ENCODE measurements at regions not wholly inside any gene's neighbourhood (a gene's known extent, or its start where the extent isn't known, plus 50 kb on each side); places are given as distances from the start of the nearest gene placed in this dataset.

- Histone ChIP-seq H3K4me3 (ENCODE audit: insufficient read depth, low read depth, low read length) (no peak overlapping the region), H3K27me3 (ENCODE audit: control insufficient read depth, insufficient read depth, low read length) (no peaks in the 10 kb centered on the region; the same call in 1 of the 2 replicates), H3K36me3 (replicated peaks; ENCODE audit: control insufficient read depth, insufficient read depth, low read length) (no peaks in the 10 kb centered on the region)
- no peak for DNase-seq
These were observed 117.5 kb downstream of the FOXD2 start for GRCh38 chr1:47555306-47555705.

GRCh38 chr1:47555841-47556560 is 118.2 kb downstream of the FOXD2 start:
- Histone ChIP-seq H3K4me3 (ENCODE audit: insufficient read depth, low read depth, low read length) (no peak overlapping the region), H3K27me3 (ENCODE audit: control insufficient read depth, insufficient read depth, low read length) (no peaks in the 10 kb centered on the region; the same call in 1 of the 2 replicates), H3K36me3 (replicated peaks; ENCODE audit: control insufficient read depth, insufficient read depth, low read length) (no peaks in the 10 kb centered on the region)
- no peak for DNase-seq

- H3K27me3 ChIP-seq (ENCODE audit: control insufficient read depth, insufficient read depth, low read length): no peaks in the 10 kb centered on the region; the same call in 1 of the 2 replicates
- H3K4me3 ChIP-seq (ENCODE audit: insufficient read depth, low read depth, low read length): no peak overlapping the region
- DNase-seq: no peak
- no peaks in the 10 kb centered on the region for H3K36me3 ChIP-seq (replicated peaks; ENCODE audit: control insufficient read depth, insufficient read depth, low read length)
These were observed 119.2 kb downstream of the FOXD2 start for GRCh38 chr1:47557066-47557465.

GRCh38 chr1:47558601-47559593 is 121.1 kb downstream of the FOXD2 start:
- Histone ChIP-seq H3K36me3 (replicated peaks; ENCODE audit: control insufficient read depth, insufficient read depth, low read length) (no peaks in the 10 kb centered on the region), H3K27me3 (ENCODE audit: control insufficient read depth, insufficient read depth, low read length) (peaks cover 2% of the 10 kb centered on the region), H3K4me3 (ENCODE audit: insufficient read depth, low read depth, low read length) (no peak overlapping the region)
- DNase-seq: no peak

GRCh38 chr1:47559944-47560695 is 122.3 kb downstream of the FOXD2 start:
- DNase-seq: no peak
- Histone ChIP-seq H3K36me3 (replicated peaks; ENCODE audit: control insufficient read depth, insufficient read depth, low read length) (no peaks in the 10 kb centered on the region), H3K27me3 (ENCODE audit: control insufficient read depth, insufficient read depth, low read length) (peaks cover 2% of the 10 kb centered on the region), H3K4me3 (ENCODE audit: insufficient read depth, low read depth, low read length) (no peak overlapping the region)

- H3K27me3 ChIP-seq (ENCODE audit: control insufficient read depth, insufficient read depth, low read length): peaks cover 2% of the 10 kb centered on the region
- DNase-seq: no peak
These were observed 123.7 kb downstream of the FOXD2 start for GRCh38 chr1:47561523-47562007.

GRCh38 chr1:47562147-47562546 is 124.3 kb downstream of the FOXD2 start:
- DNase-seq: no peak
- no peak overlapping the region for H3K4me3 ChIP-seq (ENCODE audit: insufficient read depth, low read depth, low read length)
- H3K27me3 ChIP-seq (ENCODE audit: control insufficient read depth, insufficient read depth, low read length): peaks cover 2% of the 10 kb centered on the region
- H3K36me3 ChIP-seq (replicated peaks; ENCODE audit: control insufficient read depth, insufficient read depth, low read length): no peaks in the 10 kb centered on the region

More at GRCh38 chr1:47561523-47562007, 123.7 kb downstream of the FOXD2 start:
- no peaks in the 10 kb centered on the region for H3K36me3 ChIP-seq (replicated peaks; ENCODE audit: control insufficient read depth, insufficient read depth, low read length)
- no peak overlapping the region for H3K4me3 ChIP-seq (ENCODE audit: insufficient read depth, low read depth, low read length)

- no peak for DNase-seq
- peaks cover 2% of the 10 kb centered on the region for H3K27me3 ChIP-seq (ENCODE audit: control insufficient read depth, insufficient read depth, low read length)
- H3K4me3 ChIP-seq (ENCODE audit: insufficient read depth, low read depth, low read length): no peak overlapping the region
- H3K36me3 ChIP-seq (replicated peaks; ENCODE audit: control insufficient read depth, insufficient read depth, low read length): no peaks in the 10 kb centered on the region
These were observed 125.0 kb downstream of the FOXD2 start for GRCh38 chr1:47562799-47563198.

GRCh38 chr1:47563201-47563600 is 125.4 kb downstream of the FOXD2 start:
- H3K27me3 ChIP-seq (ENCODE audit: control insufficient read depth, insufficient read depth, low read length): peaks cover 2% of the 10 kb centered on the region
- DNase-seq: no peak
- H3K36me3 ChIP-seq (replicated peaks; ENCODE audit: control insufficient read depth, insufficient read depth, low read length): no peaks in the 10 kb centered on the region
- H3K4me3 ChIP-seq (ENCODE audit: insufficient read depth, low read depth, low read length): no peak overlapping the region

- Histone ChIP-seq H3K36me3 (replicated peaks; ENCODE audit: control insufficient read depth, insufficient read depth, low read length) (no peaks in the 10 kb centered on the region), H3K4me3 (ENCODE audit: insufficient read depth, low read depth, low read length) (no peak overlapping the region), H3K27me3 (ENCODE audit: control insufficient read depth, insufficient read depth, low read length) (peaks cover 2% of the 10 kb centered on the region)
- peak; percentile 61 for DNase-seq
These were observed 126.7 kb downstream of the FOXD2 start for GRCh38 chr1:47564570-47564969.

- H3K27me3 ChIP-seq (ENCODE audit: control insufficient read depth, insufficient read depth, low read length): peaks cover 2% of the 10 kb centered on the region
- H3K4me3 ChIP-seq (ENCODE audit: insufficient read depth, low read depth, low read length): no peak overlapping the region
- H3K36me3 ChIP-seq (replicated peaks; ENCODE audit: control insufficient read depth, insufficient read depth, low read length): no peaks in the 10 kb centered on the region
- no peak for DNase-seq
These were observed 127.2 kb downstream of the FOXD2 start for GRCh38 chr1:47565092-47565491.

GRCh38 chr1:47565676-47566075 is 127.8 kb downstream of the FOXD2 start:
- no peak overlapping the region for H3K4me3 ChIP-seq (ENCODE audit: insufficient read depth, low read depth, low read length)
- no peak for DNase-seq
- H3K27me3 ChIP-seq (ENCODE audit: control insufficient read depth, insufficient read depth, low read length): peaks cover 2% of the 10 kb centered on the region
- no peaks in the 10 kb centered on the region for H3K36me3 ChIP-seq (replicated peaks; ENCODE audit: control insufficient read depth, insufficient read depth, low read length)

GRCh38 chr1:47568763-47569162 is 130.9 kb downstream of the FOXD2 start:
- no peak for DNase-seq
- Histone ChIP-seq H3K4me3 (ENCODE audit: insufficient read depth, low read depth, low read length) (no peak overlapping the region), H3K36me3 (replicated peaks; ENCODE audit: control insufficient read depth, insufficient read depth, low read length) (no peaks in the 10 kb centered on the region), H3K27me3 (ENCODE audit: control insufficient read depth, insufficient read depth, low read length) (peaks cover 1% of the 10 kb centered on the region)

GRCh38 chr1:47569261-47569660 is 131.4 kb downstream of the FOXD2 start:
- DNase-seq: no peak
- Histone ChIP-seq H3K27me3 (ENCODE audit: control insufficient read depth, insufficient read depth, low read length) (no peaks in the 10 kb centered on the region; the same call in 1 of the 2 replicates), H3K4me3 (ENCODE audit: insufficient read depth, low read depth, low read length) (no peak overlapping the region), H3K36me3 (replicated peaks; ENCODE audit: control insufficient read depth, insufficient read depth, low read length) (no peaks in the 10 kb centered on the region)
